ENCODE measurements at regions not wholly inside any gene's neighbourhood (a gene's known extent, or its start where the extent isn't known, plus 50 kb on each side); places are given as distances from the start of the nearest gene placed in this dataset.

DNA sequence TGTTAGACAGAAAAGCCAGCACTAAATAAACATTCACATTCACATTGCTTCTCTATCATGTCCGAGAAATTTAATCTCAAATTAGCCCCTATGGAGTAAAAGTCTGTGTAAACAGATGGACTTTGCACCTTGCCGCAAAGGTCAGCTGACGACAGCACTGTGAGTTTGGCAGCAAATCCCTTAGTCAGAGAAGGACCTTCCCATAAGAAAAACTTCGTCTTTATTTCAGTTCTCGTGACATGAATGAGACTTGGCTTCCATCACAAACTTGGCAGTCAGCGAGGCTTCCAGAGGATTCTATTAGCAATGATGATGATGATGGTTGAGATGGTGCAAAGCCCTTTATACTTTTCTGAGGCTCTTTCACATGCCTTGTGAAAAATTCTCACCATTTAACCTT is 133.7 kb upstream of the IFNGR1 start:
- DNase-seq: no peak

DNA sequence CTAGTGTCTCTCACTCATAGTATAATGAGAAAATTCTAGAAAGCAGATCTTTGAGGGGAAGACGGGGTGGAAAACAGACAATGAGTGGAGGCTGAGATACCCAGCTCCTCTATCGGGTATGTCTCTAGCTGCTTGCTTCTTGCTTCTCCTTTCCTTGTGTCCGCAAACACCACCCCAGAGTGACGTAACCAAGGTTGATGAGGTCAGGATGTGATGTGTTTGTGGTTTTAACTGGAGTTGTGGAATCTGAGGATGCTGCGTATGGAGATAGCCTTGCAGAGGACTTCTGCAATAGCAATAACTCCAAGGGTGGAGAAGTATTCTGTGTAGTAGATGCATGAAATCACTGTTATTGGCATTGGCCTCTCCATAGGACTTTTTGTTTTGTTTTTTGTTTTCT is 132.7 kb upstream of the IFNGR1 start:
- no peak for DNase-seq

DNA sequence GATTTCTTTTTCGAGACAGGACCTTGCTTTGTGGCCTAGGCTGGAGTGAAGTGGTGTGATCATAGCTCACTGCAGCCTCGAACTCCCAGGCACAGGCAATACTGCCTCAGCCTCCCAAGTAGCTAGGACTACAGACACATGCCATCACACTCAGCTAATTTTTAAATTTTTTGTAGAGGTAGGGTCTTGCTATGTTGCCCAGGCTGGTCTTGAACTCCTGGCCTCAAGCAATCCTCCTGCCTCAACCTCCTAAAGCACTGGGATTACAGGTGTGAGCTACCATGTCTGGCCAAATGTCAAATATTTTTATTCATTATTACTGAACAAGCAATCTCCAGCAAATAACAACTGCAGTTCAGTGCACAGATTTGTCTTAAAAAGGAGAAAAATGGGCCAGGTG is 131.7 kb upstream of the IFNGR1 start:
- no peak for DNase-seq

DNA sequence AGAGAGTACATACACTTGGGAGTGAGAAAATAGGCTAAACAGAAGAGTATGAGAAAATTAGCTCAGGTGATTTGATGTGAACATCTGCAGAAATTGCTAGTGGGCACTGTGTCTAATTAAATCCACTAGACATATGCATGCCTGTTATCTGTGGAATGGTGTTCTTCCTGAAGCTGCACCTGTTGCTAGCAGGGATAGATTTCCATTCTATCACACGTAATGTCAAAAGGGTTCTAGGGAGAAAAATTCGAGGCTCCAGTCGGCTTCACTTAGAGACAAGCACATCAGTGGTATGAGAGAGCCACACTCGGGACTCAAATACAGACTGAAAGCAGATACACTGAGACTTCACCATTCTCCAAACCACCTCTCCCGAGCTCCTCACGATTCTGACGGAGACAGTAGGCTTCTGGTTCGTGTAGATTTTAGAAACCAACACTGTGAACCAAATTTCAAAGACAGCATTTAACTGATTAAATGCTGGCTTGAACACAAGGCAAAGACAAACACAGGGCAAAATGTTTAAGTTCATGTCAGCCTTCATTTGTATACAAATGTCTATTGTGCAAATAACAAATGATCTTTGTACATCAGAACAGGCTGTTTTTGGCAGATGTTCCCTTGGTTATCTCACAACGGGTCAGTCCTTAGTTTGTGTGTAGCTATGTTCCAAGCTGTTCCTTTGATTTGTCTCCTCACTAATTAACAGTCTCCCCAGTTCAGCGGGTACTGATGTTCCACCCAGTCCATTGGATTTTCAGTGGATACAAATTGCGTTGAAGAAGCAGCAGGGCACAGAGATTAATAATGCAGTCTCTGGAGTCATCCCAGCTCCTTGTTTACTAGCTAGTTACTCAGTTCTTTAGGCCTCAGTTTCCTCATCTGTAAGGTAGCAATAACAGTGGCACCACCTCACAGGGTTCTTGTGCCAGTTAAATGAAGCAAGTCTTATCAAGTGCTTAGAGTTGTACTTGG is 131.0 kb upstream of the IFNGR1 start:
- DNase-seq: peak; percentile 57 to 94

DNA sequence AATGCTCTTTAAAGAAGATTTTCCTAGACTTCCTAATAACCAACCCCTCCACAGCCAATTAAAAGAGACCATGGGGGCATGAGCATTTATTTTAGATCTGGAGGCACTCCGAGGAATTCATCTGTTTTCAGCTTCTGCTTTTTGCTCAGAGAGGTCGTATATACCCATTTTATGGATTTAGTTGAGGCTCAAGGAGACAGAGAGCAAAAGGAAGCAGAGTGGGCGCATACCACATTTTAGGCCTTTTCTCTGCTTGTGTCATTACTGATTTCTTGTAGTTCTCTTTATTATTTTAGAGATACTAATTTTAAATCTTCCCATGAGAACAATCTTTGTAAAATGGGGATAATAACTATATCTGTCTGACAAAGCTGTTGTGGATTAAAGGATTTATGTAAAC is 129.6 kb upstream of the IFNGR1 start:
- DNase-seq: no peak

DNA sequence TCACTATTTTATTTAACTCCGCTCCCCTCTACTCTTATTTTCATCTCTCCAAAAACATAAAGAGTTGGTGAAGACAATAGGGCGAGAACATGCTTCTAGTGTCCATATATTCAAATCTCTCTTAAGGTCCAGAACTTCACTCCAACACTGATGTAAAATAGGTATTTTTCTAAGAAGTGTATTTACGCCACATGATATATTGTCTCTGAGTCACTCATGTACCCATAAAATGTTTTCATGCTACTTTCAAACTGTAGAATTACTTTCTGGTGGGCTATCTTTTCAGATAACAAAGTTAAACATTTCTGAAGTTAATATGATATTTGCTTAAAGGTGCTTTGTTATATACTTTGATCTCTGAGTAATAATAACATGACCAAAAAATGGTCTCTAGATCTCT is 124.1 kb upstream of the IFNGR1 start:
- no peak for DNase-seq

DNA sequence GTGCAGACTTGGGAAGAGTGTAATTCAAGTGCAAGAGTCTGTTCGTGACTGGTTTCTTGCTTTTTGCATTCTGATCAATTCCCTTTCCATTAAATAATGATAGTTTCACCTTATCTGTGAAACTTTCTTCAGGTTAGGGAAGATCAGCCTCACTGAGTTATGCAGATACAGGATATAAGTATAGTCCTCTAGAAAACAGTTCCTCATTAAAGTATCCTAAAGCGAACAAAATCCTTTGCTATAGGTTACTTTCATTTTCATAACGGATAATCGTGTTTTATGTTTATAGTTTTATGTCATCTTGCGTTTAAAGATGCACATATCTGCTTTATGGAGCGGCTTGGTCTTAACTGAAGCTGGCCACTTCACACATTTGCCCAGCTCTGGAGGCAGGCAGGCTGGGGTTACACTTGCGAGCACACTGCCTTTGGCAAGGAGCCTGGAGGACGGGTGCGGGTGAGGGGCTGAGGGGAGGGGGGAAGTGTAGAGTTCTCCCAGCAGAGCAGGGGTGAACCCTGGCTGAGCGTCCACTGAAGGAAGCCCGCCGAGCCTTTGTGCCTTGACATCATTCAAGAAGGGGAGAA is 123.5 kb upstream of the IFNGR1 start:
- peak in 1 of 2 donors; percentile 56 for DNase-seq

DNA sequence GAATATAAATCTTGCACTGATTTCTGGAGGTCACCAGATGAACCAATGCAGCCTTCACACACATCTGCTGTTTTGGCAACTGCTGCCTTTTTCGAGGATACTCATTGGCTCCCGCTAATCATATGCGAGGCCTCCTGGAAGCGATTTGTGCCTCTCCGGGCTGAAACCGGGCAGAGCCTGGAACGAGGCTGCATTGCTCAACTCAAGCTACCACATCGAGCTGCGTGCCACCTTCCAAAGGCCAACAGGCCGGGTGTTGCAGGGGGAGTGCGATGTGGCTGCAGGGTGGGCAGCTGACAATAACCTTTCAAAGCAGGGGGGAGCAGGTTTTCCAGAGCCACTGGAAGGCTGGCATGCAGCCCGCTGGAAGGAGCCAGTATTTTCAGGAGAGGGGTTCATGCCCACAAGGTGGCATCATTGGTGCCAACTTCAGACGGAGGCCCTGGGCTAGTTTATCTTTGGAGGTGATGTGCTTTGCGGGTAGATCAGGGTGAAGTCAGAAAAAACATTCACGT is 122.6 kb upstream of the IFNGR1 start:
- DNase-seq: peak; percentile 55 to 77

DNA sequence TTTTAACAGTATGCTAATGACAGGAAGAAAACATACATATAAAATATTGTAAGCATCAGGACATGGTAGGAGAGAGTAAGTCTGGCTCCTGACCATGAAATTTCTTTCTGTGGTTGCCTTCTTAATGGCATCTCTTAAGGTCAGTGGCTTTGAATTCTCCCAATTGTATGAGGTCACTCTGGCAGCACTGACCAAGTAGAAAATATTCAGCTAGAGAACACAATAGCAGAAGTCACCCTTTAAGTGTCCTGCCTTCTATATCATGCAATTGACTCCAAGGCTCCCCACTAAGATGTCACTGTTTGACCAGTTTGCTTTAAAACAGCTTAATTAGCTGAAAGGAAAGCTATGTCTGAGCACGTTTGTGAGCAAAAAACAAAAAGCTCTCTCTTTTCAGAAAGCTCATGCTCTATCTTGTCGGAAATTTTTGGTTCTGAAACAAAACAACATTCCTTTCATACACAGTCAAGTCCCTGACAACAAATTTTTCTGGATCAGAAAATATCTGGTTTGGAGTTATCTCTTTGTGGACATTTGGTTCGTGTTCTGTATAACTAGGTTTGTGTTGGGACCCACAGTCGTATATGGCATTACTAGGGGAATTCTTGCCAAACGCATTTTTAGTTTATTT is 120.9 kb upstream of the IFNGR1 start:
- DNase-seq: no peak

DNA sequence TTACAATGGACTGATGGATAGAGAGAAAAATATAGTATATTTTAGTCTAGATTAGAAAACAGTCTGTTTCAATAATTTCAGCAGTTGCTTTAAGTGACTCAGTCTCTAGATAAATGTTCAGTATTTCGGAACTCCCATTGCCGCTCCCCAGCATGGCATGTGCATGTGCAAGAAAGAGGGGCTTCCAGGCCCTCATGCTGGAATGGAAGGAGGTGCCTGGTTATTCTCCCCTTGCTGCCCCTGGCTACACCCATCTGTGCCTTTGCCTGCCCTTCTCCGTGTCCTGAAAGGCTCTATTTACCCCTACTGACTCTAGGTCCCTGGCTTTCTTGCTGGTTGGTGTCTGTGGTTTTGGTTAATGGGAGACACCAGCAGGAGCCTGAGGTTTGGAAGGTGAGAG is 115.7 kb upstream of the IFNGR1 start:
- DNase-seq: no peak

DNA sequence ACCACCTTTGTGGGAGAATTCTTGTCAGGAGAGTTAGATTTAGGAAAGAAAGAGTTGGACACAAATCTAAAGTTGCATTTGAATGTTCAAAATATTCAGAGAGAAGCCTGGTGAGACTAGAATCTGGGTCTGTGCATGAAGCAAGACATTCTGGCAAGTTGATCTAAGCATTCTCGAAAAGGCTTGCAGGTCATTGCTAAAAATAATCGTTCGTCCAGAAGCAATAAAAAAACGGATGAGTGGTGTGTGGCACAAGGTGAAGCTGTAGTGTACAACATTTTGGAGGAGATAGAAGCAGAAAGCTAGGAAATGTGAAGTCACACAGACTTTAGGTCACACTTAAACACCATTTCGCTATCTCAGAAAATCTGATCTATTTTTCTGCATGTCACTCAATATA is 114.9 kb upstream of the IFNGR1 start:
- no peak for DNase-seq

DNA sequence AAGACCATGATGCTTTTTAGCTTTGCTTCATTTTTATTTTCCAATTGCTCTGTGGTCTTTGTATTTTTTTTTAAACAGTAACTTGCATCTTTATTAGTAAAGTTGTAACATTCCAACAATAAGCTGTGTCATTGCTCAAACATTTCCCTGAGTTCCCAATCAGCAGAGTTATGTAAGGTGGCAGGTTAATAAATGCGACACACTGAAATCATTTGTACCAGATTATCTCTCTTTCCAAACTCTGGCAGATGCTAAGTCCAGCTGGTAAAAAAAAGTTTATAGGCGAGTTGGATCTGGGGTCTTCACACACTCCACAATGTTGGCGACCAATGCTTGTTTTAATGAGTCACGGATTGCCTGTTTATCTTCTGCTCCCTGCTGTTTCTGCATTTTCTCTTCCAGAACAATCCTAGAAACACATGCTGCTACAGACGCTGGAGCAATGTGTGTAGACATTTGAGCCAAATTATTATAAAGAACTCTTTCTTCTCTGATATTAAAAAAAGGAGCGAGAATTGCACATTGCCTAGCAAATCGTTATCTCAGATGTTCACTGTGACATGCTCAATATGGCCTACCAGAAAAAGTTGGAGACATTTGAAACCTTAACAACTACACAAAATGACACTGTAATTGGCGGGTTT is 113.6 kb upstream of the IFNGR1 start:
- peak in 1 of 2 donors; percentile 48 for DNase-seq

DNA sequence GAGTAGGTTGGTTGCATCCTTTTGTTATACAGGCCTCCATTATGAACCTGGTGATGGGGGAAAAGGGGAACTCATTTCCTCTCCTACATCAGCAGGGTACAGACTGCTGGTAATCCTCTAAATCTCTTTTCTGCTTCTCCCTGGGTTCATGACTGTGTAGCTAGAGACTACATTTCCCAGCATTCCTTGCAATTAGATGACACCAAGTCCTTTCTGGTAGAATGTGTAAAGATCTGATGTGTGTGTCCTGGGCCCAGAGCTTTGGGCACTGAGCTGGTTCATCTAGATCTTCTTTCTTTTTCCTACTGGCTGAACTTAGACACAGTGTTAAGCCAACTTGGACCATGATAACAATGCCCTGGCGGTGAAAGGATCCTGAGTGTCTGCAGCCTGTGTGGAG is 104.7 kb upstream of the IFNGR1 start:
- no peak for DNase-seq

DNA sequence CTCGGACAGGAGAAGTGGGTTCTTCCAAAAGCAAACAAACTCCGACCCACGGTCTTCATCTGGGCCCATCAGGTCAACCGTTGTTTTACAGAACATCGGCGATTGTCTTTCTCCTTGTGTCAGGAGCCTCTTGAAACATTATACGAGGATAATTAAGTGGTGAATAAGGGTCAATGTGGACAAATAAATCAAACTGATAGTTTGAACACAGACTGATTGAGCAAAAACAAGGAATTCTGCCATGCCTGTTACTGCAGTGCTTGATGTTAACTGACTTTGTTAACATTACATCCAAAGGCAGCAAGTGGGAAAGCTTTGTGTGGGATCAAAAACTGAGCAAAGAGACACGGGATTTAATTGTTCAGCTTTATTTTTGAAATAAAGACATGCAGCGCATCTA is 101.1 kb upstream of the IFNGR1 start:
- DNase-seq: no peak

DNA sequence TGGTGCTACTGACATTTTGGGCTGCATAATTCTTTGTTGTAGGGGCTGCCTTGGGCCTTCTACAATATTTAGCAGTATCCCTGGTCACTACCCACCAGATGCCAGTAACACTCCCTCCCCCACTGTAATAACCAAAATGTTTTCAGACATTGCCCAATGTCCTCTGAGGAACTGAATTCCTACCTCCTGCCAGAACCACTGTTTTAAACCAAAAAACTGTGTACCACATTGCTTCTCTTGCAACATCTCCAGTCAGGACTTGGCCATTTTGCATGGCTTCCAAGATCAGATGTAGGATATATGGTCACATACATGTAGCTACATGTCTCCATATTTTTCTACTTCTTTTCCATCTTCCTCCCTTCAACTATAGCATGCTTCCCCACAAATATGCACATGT is 97.4 kb upstream of the IFNGR1 start:
- no peak for DNase-seq

DNA sequence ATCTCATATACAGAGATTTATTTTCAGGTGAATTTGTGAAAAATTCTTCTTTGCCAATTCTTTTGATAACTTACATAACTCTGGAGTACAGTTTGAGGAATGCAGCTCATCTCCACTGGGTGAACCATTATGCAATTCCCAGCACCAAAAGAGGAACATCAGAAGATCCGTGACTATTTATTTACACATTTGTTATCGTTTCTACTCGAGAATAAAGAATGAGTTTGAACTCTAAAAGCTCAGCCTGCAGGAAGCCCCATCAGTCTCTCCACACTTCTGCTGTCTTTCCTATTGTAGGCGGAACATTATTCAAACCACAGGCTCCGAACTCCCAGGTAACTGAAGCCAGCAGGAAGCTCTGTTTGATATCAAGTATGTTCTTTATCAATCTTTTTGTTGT is 95.9 kb upstream of the IFNGR1 start:
- no peak for DNase-seq

DNA sequence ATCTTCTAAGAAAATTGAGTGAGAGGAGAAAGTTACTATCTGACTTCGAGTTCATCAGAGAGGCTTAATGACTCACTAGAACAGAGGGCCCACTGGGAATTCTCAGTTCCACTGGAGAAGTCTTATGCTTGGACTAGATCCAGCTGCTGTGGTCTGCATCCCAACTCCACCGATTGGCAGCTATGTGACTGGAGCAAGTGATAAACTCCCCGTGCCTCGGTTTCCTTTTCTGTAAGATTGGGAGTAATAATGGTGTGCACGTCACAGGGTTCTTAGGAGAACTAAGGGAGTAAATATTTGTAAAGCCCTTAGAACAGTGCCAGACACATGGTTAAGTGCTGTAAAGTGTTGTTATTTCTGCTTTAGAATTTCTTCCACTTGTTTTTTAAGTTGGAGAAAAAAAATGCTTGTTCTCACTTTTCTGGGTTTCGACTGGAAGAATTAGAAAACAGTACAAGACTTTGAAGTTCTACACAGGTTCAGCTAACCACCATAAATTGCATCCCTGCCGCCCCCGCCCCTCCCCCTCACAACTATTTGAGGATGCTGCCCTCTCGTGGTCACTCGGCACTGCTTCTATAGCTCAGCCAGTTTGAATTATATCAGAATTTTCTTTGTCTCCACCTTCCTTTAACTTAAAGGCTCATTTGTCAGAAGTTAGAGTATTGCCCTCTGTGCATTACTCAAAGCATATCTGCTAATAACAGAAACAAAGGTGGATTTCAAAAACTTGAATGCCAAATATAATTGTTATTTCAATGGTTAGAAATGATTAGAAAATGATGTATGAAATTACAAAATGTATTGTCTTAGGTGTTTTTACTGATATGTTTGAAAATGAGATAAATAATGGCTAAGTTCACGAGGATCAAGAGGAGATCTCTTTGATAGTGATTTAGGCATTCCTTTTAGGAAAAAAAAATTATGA is 95.0 kb upstream of the IFNGR1 start:
- DNase-seq: peak; percentile 66 to 79

DNA sequence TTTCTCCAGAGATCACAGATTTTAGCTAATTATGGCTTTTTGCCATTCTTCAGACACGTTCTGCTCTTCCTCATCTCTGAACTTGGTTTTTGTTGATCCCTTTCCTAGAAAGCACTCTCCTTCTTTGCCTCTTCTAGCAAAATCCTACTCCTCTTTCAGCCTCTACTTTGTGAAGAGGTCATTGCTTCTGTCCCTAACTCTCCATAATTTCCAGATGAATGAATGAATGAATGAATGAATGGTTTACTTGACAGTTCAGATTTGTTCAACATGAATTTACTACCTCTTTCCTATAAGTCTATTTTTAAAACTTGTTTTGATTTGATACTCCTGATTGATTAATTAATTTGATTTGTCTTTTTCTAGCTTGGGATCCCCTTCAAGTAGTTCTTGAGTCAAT is 94.0 kb upstream of the IFNGR1 start:
- no peak for DNase-seq

DNA sequence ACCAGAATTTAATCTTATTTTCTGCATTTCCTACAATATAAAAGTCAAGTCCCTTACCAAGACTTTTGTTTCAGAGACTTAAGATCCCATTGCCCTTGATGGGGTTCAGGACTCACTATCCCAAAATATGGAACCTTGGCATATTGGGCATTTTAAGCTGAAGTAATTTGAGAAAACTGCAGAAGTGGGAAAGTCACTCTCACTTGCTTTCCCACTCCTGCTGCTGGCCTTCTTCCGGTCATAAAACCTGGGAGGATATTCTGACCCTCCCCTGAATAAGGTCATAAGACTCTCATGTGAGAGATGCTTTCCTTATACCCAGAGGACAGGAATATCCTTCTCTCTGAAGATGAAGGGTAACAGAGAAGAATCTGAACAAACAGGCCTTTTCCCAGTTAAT is 92.8 kb upstream of the IFNGR1 start:
- no peak for DNase-seq

DNA sequence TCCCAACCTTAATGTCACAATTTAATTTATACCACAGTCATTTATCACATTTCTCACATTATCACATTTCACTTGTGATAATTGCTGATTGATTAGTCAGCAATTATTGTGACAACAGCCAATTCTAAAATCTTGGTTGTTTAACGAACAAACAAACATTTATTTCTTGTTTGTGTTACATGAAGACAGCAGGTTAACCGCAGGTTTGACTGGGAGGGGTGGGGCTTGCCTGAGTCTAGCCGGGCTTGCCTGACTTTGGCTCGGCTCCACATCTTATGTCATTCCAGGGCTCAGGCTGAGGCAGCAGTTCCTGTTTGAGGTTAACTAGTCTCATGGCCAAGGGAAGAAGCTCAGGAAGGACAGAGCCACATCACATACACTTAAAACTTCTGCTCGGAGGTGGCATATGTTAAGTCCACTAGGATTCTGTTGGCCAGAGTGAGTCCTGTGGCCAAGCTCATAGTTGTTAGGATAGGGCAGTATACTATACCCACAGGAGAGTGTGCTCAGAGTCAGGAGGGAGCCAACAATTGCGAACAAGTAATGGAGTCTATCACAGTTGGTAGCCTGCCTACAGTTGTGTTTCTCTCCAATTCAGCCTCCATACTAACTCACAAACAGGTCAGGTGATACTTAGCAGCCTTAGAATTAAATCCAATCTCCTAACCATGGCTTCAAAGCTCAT is 90.0 kb upstream of the IFNGR1 start:
- DNase-seq: peak; percentile 32 to 37

DNA sequence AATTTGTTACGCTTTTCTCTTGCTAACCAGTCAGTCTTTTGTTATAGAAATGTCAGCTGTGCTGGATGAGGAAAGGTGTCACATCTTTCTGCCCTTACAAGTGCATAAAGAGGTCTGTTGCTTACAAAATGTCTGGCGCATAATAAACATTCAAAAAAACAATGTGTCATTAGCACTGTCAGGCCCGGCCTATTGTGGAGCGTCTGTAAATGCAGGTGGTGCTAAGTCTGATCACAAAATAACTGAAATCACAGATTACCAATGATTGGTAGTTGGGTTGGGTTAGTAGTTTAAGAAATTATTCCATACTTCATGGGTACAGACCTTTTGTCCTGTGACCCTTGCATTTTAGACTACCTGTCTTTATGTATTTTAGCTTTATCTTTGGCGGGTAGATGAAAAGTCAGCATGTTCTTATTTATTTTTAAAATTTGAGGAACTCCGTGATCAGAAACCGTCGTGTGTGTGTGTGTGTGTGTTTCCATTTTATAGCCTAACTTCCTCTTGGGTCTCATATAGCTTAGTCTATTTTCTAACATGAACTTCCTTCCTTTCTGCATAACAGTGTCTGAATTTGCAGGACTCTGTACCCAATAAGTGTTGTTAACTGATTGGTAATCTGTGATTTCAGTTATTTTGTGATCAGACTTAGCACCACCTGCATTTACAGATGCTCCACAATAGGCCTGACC is 88.1 kb upstream of the IFNGR1 start:
- peak in 1 of 2 donors; percentile 10 for DNase-seq
